Activated CD4-positive, alpha-beta T cell treated with anti-CD3 and anti-CD28 coated beads, Interleukin-10, Interleukin-2, amounts not matched to agents 100 ng/mL and 50 ng/mL, durations not matched to agents 16 hours and 8 hours (primary cell): ENCODE measurements at regions not wholly inside any gene's neighbourhood (a gene's known extent, or its start where the extent isn't known, plus 50 kb on each side); places are given as distances from the start of the nearest gene placed in this dataset.

ENCODE experiments used
- DNase-seq: peaks from one replicate; pipeline ENCODE4 v3.0.0-alpha.2; 2020

- DNase-seq = no peak
These were observed 259.6 kb downstream of the FLRT2 start for GRCh38 chr14:85789506-85789905.

- no peak for DNase-seq
These were observed 258.7 kb downstream of the FLRT2 start for GRCh38 chr14:85788470-85789233.

GRCh38 chr14:85766295-85766694, 236.4 kb downstream of the FLRT2 start:
- DNase-seq = no peak

DNA sequence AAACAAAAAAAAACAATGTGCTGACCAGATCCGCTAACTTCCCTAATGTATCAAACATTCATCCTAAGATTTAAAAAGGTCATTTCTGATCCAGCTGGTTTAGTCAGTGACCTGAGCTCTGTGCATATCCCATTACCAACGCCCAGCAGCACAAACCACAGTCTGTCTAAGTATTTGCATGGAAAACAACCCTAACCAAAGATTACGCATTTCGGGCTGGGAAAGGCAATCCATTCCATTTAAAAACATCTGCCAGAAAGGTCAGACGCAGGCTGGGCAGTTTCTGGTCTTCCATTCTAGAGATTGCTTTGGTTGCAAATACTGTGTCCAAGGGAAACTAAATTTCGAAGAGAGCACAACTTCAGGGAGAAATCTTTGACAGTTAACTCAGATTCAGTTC, 234.9 kb downstream of the FLRT2 start:
- DNase-seq = no peak

DNA sequence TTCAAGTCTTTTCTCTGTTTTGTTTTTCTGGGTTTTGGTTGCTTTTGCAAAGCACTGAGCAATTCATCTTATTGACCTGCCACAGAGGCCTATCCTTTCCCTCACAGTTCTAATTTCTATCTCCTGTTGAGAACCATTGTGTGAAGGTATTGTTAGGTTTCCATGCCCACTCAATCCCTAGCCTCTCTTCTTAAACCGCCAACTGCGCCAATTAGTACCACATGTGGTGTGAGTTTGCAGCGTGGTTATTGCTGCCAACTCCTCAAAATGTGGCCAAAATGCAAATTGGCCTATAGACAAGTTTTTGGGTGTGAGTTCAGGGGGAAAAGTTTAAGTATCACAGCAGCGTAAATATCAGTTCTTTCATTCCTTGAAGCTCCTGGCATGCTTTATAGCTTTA, 232.6 kb downstream of the FLRT2 start:
- no peak for DNase-seq

GRCh38 chr14:85752175-85752574, 222.2 kb downstream of the FLRT2 start:
- no peak for DNase-seq

GRCh38 chr14:85744573-85744972, 214.6 kb downstream of the FLRT2 start:
- no peak for DNase-seq

GRCh38 chr14:85732031-85732430, 202.1 kb downstream of the FLRT2 start:
- DNase-seq = no peak

GRCh38 chr14:85731186-85731585, 201.2 kb downstream of the FLRT2 start:
- DNase-seq = no peak

GRCh38 chr14:85728476-85729065, 198.6 kb downstream of the FLRT2 start:
- no peak for DNase-seq

DNA sequence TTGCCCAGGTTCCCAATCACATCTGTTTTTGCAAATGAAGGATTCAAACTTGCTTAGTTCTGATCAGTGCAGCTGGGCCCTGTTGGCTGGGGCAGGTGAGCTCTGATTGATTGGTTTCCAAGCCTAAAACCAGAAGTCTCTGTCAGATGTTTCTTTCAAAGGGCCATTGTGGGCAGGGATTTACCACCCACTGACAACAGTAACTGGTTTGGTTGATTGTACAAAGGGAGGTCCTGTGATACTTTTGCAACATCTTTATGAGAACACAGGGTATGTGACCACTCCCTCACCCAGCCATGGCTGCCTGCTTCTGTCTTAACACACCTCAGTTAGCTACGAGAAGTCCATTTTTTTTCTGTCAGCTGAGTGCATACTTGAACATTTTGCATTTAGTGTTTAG, 184.1 kb downstream of the FLRT2 start:
- no peak for DNase-seq

- DNase-seq = no peak
These were observed 181.7 kb downstream of the FLRT2 start for GRCh38 chr14:85711620-85712019.
